D721Med (cell line): ENCODE measurements at regions not wholly inside any gene's neighbourhood (a gene's known extent, or its start where the extent isn't known, plus 50 kb on each side); places are given as distances from the start of the nearest gene placed in this dataset.
"Not testable (repeated sequence)": the region's sequence is repeated elsewhere in the genome, so short reads cannot be mapped to it uniquely, and the experiment has no call there.

Experiments used
- DNase-seq: peaks from one replicate; pipeline ENCODE4 v3.0.0; 2011; ENCODE audit warnings: low spot score; ENCODE audit not compliant: insufficient read length
- FAIRE-seq: peaks from 2 replicates; lab custom pipeline; 2011; peaks lifted over from hg19 to GRCh38; lab: Jason Lieb, UNC
- CTCF ChIP-seq: IDR thresholded peaks from 2 replicates; pipeline ENCODE4 v1.5.1; 2012; ENCODE audit warnings: mild to moderate bottlenecking, control low read depth; ENCODE audit not compliant: insufficient read depth; ENCODE audit errors: missing control alignments

- TF ChIP-seq CTCF: no peak
- DNase-seq (no peak), FAIRE-seq (no peak)
Measured at GRCh38 chr2:36193680-36194079, 161.9 kb upstream of the CRIM1 start.

DNA sequence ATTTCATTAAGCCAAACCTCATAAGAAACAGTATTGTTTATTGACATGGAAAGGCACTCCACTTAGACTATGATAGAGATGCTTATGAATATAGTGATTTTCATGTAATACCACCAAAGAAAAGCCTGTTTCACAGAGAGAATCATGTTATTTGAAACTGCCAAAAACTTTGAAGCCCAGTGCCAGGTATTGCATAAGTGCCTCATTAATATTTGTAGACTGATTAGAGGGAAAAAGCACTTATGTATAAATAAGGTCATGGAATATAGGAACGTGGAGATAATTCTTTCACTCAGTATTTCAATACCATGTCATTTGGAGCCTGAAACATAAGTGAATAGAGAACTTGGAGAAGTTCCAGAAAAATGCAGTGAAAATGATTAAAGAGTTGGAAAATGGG is 162.6 kb upstream of the CRIM1 start:
- TF ChIP-seq CTCF: no peak
- DNase-seq: no peak
- FAIRE-seq: no peak

DNA sequence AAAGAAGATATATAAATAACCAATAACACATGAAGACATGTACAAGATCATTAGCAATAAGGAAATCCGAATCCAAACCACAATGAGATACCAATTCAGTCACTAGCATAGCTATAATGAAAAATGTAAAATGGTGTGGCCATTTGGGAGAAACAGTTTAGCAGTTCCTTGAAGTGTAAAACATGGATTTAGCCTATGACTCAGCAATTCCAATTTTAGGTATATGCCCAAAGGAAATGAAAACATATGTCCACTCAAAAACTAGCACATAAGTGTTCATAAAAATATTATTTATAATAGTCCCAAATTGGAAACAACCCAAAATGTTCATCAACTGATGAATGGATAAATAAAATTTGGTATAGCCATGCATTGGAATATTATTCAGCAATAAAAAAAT is 165.5 kb upstream of the CRIM1 start:
- no peak for TF ChIP-seq CTCF
- FAIRE-seq (no peak), DNase-seq (no peak)

- DNase-seq (no peak), FAIRE-seq (no peak)
- TF ChIP-seq CTCF: no peak
Measured at GRCh38 chr2:36185624-36186023, 170.0 kb upstream of the CRIM1 start.

- no peak for FAIRE-seq
- TF ChIP-seq CTCF: no peak
Measured at GRCh38 chr2:36184848-36185247, 170.7 kb upstream of the CRIM1 start.

DNA sequence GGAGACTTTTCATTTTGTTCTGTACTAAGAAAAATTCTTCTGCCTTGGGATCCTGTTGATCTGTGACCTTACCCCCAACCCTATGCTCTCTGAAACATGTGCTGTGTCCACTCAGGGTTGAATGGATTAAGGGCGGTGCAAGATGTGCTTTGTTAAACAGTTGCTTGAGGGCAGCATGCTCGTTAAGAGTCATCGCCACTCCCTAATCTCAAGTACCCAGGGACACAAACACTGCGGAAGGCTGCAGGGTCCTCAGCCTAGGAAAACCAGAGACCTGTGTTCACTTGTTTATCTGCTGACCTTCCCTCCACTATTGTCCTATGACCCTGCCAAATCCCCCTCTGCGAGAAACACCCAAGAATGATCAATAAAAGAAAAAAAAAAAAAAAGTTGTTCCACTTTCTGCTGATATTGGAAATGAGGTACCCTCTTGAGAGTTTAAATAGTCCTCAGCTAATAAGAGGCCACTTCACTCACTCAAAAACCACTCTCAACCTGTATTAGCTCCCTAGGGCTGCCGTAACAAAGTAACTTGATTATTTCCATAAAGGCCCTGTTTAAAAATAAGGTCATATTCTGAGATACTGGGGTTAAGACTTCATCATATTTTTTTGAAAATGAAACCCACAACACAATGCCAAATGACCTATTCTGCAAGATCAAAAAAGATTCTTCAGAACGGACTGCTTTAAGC is 174.6 kb upstream of the CRIM1 start:
- DNase-seq, FAIRE-seq: not testable (repeated sequence)

More at GRCh38 chr2:36184848-36185247, 170.7 kb upstream of the CRIM1 start:
- DNase-seq: no peak

DNA sequence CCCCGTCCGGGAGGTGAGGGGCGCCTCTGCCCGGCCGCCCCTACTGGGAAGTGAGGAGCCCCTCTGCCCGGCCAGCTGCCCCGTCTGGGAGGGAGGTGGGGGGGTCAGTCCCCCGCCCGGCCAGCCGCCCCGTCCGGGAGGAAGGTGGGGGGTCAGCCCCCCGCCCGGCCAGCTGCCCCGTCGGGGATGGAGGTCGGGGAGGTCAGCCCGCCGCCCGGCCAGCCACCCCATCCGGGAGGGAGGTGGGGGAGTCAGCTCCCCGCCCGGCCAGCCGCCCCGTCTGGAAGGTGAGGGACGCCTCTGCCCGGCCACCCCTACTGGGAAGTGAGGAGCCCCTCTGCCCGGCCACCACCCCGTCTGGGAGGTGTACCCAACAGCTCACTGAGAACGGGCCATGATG is 175.3 kb upstream of the CRIM1 start:
- DNase-seq, FAIRE-seq: not testable (repeated sequence)

GRCh38 chr2:36179668-36180269 is 175.8 kb upstream of the CRIM1 start:
- not testable (repeated sequence) for FAIRE-seq, DNase-seq
